ENCODE measurements at regions not wholly inside any gene's neighbourhood (a gene's known extent, or its start where the extent isn't known, plus 50 kb on each side); places are given as distances from the start of the nearest gene placed in this dataset.

DNA sequence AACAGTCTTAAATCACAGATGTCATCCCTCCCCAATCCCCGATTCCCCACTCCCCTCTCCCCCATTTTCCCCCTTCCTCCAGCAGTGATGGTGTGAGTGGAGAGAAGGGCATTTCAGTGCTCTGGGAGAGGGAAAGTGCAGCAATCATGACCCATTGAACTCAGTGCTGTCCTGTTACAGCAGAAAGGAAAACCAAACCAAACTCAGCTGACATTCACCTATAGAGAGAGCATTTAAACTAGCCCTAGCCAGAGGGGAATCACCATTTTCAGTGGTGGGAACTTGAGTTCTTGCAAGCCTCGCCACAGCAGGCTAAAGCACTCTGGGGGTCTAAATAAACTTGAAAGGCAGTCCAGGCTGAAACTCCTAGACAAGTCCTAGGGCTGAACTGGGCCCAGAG, 129.9 kb upstream of the COL21A1 start:
- DNase-seq (ENCODE audit: low spot score): no peak

DNA sequence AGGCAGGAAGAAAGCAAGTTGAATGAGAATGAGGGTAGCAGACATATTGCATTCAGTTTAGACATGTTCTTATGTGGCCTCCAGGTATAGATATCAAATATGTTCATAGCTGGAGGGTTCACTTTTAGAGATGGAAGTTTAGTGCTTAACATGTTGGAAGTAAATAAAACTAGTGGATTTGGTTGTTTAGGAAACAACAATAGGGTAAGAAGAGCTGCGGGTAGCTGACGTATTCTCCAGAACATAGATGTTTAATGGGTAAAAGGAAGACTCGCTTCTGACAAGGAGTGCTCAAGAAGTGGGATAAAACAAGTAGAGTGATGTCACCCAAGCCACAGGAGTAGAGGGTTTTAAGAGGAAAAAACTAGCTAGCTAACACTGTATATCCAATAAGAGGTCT, 128.4 kb upstream of the COL21A1 start:
- DNase-seq (ENCODE audit: low spot score): no peak

DNA sequence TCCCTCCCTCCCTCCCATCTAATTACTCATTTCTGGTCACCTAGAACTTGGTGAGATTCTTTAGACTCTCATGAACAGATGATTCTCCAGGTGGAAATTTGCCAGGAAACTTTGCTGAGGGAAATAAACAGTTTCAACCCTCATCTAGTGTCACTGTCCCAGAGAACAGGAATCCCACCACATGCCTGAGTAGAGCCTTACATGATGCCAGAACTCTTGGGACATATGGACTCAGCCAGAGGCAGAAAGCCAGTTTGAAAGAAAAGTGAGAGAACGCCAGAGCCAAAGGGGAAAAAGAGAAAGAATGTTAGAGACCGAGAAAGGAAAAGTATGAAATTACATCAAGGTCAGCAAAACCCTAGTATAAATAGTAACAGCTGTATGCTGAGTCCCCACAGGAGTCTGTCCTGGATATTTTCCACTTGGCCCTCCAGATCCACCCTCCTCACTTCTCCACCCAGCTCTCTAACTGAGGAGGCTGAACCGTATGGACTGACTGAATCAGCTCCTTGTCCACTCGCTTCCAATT, 127.5 kb upstream of the COL21A1 start:
- DNase-seq (ENCODE audit: low spot score): no peak

DNA sequence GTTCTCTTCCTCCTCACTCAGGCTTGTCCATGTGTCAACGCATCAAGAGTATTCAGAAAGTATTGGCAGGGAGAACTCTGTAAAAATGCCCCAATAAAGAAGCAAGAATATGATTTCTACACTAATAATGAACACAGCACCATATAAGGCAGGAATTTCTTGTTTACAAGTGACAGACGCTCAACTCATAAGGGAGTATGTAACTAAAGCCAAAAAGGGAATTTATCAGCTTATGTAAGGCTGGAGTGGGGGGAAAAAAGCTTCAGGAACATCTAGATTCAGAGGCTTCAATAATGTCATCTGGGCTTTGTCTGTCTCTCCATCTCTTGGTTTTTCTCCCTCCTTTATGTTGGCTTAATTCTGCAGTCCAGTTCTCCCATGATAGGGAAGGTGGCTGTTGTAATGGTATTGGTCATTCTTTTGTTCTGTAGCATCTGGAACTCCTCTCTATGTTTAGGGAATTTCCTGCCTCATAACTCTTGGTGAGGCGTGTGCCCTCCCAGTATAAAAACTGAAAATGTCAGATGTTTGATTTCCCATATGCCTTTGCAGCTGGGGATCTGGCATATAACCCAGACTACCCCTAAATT, 125.1 kb upstream of the COL21A1 start:
- DNase-seq (ENCODE audit: low spot score): no peak

DNA sequence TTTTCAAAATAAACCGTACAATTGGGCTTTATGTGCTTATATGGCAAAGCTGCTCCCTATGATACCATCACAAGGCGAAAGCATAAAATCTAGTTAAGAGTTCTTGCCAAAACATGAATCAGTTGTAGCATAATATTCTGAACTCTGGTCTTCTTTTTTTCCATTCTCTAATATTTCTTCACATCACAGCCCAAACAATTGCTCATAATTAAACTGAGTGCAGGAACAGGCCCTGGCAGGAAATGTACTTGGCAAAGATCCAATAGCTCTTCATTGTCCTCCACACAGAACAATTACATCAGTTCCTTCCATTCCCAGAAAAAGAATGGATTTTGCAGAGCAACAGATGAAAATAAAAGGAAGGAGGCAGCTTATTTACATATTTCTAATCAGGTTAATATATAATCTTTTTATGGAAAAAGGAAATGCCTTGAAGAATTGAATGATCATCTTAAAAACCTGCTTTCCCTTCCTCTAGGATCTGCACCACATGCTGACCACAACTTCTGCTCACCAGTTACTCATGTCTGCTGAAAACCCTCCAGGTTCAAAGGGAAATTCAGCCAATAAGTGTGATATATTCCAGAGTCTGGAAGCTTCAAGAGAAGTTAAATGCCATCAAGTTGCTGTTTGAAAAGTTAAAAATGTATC, 123.3 kb upstream of the COL21A1 start:
- DNase-seq (ENCODE audit: low spot score): no peak

DNA sequence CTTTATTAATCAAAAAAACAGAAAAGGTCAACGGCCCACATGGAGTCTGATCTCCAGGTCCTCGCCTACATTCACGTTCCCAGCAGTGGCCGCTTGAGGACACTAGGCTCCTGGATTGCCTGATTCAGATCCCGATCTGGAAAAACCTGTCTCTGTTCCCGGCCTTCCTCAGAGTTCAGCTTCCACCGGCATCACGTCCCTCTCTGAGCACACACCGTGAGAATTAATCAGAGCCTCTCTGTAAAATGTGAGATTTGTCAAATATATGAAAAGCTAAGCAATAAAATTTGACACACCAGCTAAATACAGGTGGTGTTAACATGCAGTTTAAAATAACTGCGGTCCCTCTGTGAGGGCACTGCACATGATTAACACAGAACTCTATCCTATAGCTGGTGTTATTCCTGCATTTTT, 122.8 kb upstream of the COL21A1 start:
- DNase-seq (ENCODE audit: low spot score): peak; percentile 17

DNA sequence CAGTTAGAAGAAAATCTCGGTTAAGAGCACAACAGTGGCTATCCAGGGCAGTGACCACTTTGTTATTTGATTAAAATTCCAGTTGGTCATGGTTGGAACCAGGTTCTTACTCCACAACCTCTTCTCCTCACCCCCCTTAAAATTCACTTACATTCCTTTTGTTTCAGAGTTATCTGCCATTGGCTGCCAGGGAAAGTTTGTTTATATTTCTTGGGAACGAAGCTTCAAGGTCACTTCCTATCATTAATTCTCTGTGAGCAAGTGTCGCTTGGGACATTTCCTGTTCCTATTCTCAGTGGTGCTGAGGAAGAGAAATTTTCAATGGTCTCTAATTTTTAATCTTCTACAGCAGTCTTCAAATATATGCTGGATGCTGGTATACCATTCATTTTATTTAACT, 121.1 kb upstream of the COL21A1 start:
- DNase-seq (ENCODE audit: low spot score): no peak

DNA sequence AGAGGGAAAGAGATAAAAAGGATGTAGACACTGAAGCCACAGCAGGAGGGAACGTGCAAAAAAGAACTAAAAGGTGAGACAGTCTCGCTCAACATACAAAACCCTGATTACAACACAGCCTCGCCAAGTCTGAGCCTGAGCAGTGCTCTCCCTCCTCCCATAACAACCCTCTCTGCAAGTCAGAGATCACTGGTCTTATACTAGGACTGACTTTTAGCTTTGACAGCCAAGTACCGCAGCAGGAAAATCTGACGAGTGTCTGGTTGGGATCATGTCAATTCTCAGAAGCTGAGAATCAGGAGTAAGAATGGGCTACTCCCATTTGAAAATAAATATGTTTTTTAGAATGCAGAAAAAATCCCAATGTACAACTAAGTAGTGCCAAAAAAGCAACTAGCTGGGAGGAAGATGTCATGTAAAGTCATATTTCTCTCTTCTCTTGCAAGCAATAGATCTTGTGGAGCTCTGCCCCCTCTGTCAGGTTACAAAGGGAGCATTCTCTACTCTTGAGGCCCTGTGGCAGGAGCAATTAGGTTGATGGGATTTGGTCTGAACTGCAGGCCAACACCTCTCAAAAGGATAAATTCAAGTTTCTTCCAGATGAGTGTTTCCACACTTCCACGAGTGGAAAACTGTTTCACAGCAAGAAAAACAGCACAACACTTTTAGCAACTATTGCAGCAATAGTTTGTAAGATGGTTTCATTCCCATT, 118.9 kb upstream of the COL21A1 start:
- DNase-seq (ENCODE audit: low spot score): no peak

DNA sequence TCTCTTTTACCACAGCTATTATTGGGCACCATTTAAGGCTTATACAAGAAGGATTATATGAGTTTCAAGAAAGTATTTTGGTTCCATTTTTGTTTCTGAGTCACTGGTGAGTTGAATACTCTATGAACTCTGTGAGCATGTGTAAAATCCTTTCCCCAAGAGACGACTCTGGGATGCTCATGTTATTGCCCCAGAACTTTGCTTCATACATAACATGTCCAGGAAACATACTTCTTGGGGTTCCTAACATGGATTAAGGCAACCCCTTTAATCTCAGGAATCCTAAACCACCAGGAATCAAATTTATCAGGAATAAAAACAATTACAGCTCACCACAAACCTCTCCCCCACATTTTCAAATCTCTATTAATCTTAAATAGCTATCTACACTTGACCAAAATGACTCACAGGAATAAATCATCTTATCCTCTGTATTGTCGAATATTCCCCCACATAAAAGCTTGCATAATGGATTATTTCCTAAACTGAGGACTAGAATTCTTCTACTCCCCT, 117.5 kb upstream of the COL21A1 start:
- no peak for DNase-seq (ENCODE audit: low spot score)

DNA sequence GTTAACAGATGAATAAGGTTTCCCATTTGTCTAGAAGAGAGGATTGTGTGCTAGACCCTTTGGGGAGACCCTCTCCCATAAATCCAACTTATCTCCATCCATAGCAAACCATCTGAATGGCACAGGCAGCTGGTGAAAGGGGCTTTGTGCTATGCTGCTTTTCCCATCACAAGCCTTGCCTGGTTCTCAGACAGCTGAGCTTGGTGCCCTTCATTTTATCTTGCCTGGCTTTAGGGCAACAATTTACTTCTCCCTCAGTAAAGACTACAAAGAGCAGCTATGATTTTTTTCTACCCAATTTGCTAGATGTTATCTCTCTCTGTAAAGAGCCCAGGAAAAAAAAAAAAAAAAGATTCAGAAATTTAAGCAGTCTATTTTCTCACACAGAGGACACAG, 117.0 kb upstream of the COL21A1 start:
- no peak for DNase-seq (ENCODE audit: low spot score)

DNA sequence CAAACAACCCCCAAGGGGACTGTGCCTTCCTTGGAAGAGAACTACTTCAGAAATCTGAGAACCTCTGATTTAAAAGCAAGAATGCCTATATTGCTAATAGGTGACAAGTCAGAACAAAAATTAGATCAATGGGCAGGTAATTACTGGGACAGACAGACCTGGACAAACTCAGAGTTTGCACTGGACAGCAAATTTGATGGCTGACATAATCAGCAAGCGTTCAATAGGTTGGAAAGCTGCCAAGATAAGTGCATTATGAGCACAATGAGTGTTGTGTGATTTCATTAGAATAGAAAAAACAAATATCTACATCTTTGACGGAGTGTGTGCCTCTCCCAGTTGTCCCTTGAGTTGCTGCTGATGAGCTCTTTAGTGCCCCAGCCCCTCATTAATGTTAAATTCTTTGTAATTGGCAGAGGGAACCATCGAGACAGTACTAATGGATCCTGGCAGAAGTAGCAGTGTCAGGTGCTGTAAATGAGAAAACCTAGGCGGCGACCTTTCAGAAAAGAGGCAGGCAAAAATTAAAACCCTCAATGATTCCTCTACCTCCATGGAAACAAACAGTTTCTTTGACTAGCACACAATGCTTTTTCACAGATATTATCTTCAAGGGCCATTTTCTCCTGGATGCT, 116.5 kb upstream of the COL21A1 start:
- DNase-seq (ENCODE audit: low spot score): no peak

DNA sequence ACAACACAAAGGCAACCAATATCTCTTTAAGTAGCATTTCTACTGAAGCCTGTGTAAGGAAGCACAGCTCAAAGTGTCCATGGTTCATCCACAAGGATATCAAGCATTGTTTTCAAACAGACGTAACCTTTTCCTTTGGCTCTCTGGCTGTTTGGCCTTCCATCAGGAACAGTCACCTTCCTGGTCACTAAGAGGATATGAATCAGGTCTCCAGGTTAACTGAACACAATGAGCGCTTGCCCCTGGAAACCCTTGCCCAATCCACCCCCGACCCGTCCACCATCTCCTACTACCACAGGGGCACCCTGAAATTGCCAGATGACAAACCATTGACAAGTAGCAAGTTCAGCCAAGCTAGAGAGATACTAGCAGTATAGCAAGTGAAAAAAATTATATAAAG, 114.4 kb upstream of the COL21A1 start:
- no peak for DNase-seq (ENCODE audit: low spot score)

DNA sequence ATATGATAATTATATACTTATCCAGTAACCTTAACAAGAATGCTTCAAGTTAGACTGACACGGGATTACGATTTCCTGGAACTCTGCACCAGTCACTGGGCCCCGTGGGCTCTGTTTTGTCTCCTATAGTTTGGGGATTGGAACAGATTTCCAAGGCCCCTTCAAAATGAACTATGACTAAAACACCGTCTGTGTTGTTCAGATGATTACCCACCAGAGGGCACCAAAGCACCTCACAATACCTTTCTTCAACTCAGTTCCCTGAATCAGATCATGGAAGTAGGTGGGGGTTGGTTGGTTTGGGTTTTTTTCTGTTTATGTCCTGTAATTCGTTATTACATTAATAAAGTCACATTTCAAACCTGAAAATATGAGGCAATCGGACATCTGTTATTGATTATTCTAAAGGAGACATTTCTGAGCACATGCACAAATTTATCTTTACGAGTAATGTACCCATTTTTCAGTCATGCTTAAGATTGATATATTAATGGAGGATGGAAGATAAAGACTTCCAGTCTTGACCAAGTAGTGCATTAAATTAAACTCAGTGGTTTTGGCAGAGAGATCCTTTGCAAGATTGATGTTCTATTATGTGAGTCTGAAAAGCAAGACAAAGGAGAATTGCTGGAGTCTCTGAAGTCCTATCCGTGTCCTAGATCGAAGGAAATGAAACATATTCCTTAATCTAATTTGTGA, 112.0 kb upstream of the COL21A1 start:
- peak; percentile 10 for DNase-seq (ENCODE audit: low spot score)

DNA sequence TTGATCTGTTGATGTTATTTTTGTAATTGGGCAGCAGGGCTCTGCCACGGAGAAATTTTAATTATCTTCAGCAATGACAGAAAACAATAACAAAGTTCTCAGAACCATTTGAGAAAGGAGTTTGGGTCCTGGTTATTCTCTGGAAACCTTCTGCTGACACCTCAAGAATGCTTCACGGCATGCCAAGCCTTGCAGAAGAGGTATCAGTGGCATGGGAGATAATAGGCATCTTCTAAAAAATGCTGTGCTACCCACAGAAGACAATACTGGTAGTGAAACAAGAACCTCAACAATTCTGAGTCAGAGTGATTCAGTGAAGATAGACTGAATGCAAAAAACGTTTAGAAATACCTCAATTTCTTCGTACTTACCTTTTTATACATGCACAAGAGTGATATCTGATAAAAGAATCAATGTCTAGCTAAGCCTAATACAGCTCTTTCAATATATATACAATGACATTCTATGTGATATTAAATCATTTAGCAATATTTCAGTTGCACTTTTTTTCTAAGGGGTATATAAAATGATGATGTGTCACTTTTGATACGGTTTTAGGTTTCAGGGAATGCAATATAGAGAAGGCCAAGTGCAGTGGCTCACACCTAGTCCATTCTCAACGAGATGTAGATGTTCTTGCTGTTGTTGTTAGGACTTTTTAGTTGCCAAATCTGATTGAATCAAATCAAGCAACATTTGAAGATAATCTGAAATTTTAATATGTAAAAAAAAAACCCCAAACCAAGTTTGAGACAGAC, 110.4 kb upstream of the COL21A1 start:
- DNase-seq (ENCODE audit: low spot score): no peak

DNA sequence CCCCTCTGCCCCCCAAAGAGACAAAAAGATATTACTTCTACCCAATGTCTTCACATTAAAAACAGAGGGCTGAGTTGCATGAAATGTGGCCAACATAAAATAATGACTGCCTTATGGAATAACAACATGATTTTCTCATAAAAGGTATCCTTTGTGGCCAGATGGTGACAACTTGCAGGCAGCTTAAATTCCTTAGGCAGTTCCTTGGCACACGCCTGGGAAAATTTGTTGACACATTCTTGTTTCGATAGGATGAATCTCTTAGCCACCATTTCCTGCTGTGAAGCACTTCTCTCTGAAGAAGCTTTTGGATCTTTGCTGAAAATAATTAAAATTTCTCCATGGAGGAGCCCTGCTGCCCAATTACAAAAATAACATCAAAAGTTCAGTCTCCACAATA, 109.0 kb upstream of the COL21A1 start:
- no peak for DNase-seq (ENCODE audit: low spot score)

DNA sequence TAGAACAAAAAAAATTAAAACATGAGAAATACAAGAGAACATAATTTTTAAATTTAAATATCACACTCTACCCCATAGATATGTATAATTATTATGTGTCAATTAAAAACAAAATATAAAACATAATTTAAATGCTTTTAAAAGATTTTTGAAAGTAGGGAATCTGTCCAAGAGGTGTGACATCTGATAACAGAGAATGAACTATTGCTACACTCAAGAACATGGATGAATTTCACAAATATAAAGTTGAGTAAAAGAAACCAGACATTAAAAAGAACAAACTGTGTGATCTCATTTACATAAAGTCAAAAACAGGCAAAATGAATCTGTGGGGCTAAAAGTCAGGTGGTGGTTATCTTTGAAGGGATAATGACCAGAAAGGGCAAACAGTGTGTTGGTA, 106.5 kb upstream of the COL21A1 start:
- no peak for DNase-seq (ENCODE audit: low spot score)

DNA sequence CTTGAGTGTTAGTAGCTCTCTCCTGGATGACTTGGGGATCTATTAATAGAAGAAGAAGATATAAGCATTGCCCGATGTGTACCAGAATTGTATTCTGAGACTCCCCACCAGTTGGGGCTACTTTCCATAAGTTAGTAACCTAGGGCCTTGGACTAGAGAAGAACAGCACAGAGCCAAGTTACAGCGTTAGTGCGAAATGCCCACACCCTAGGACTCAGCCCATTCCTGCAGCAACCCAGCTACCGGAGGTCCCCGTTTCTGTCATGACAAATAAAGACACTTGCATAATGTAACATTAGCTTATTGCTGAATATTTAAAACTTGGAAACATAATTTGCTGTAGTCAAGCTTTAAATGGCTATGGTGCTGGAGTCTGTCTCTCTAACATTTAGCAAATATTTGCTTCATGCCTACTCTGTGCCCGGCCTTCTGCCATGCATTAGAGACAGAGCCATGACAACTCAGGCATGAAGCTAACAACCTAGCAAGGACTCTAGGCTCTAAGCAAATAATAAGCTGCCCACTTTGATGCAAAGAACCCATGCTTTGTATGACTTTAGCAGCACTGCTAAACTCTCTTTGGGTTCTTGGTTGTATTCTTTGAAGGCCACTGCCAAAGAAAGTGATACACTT, 103.4 kb upstream of the COL21A1 start:
- no peak for DNase-seq (ENCODE audit: low spot score)

DNA sequence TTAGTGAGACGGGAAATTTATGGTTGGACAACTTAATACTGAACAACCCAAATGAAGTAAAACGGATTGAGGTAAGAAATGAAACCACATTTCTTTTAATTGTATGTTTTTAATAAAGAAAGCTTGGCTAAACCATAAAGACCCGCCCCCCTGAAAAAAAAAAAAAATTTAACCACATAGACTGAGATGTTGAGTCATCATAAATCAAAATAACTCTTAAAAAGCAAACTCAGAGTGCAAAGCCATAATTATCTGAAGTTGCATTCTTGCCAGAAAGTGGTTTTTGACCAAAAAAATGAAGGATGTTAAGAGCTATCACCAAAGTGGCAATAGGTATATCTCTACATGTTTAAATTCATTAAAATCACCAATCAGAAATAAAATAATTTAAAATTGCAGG, 101.8 kb upstream of the COL21A1 start:
- DNase-seq (ENCODE audit: low spot score): no peak

DNA sequence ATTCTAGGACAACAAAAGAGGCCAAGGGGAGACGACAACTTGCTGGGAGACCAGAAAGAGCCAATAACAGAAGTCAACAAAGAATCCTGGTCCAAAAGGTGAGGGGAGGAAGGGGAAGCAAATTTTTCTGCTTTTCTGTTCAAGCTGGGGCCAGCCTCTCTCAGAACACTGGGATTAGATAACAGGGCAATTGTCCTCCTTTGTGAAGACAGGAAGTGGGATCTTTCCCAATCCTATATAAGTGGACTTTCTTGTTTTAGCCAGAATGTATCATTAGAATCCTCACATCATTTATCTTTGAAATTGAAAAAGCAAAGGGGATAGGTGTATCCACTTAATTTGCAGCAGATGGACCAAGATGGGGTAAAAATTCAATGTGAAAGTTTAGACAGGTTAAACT, 101.2 kb upstream of the COL21A1 start:
- no peak for DNase-seq (ENCODE audit: low spot score)

DNA sequence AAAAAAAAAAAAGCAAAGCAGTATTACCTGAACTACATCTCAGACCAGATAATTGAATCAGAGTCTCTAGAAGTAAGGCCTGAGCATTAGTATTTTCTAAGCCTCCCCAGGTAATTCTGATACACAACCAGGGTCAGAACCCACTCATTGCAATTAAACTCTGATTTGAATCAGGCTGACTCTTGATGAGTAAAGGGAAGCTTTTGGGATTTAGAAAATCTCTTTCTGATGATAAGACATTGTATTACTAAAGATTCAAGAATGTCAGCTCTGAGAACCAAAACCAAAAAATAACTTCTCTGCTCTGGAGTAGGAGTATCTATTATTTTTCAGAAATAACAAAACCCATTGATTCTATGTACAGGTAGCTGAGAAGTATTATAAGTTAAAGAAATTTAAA, 100.1 kb upstream of the COL21A1 start:
- DNase-seq (ENCODE audit: low spot score): no peak

DNA sequence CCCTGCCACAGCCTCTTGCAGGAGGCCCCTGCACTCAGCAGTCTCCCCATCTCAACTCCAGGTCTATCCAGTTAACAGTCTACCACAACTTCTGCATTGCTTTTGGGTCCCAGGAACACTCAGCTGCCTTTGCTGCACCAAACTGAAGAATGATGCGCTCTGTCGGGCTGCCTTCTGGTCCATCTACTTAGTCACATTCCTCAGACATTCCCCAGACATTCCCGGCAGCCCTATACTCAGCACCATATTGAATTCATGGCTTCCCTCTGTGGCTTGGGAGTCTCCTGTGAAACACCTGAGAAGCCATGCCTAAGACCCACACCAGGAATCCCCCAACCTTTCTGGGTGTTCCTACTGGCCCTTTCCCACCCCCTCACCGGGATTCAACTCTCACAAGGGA, 99.6 kb upstream of the COL21A1 start:
- no peak for DNase-seq (ENCODE audit: low spot score)

Measured in HuH-7.5 (cell line).